ENCODE measurements at regions not wholly inside any gene's neighbourhood (a gene's known extent, or its start where the extent isn't known, plus 50 kb on each side); places are given as distances from the start of the nearest gene placed in this dataset.

- no peak overlapping the region for H3K4me2 ChIP-seq (replicated peaks; ENCODE audit: extremely low read depth, low read length, poor library complexity, severe bottlenecking)
- H3K36me3 ChIP-seq (replicated peaks in 1 of 2; ENCODE audit: control insufficient read depth in 1 of 2, insufficient read depth in 2 of 2, low read length in 2 of 2), result no peaks in the 10 kb centered on the region
- no peaks in the 10 kb centered on the region for H3K4me1 ChIP-seq (ENCODE audit: control insufficient read depth in 1 of 2, insufficient read depth in 2 of 2, low read length in 2 of 2)
- no peak overlapping the region for H2AFZ ChIP-seq (ENCODE audit: insufficient read depth, low read depth, low read length, poor library complexity, severe bottlenecking)
- no CpG with 5 or more reads among the region's 1 CpG for WGBS (ENCODE audit: insufficient coverage)
- no peaks in the 10 kb centered on the region for H3K36me3 Mint-ChIP-seq
- H3K4me1 Mint-ChIP-seq, result no peaks in the 10 kb centered on the region
- no peak for DNase-seq
- no peaks in the 10 kb centered on the region for H3K27me3 ChIP-seq (ENCODE audit: control insufficient read depth in 2 of 2, insufficient read depth in 2 of 2, low read length in 2 of 2)
- no peak overlapping the region for H3K27ac Mint-ChIP-seq
- H3K79me2 ChIP-seq (ENCODE audit: insufficient read depth, low read length), result no peaks in the 10 kb centered on the region
- H3K4me3 Mint-ChIP-seq, result no peak overlapping the region
- H3K9ac ChIP-seq (ENCODE audit: insufficient read depth, low read length, poor library complexity, severe bottlenecking), result no peak overlapping the region
- H4K20me1 ChIP-seq (ENCODE audit: insufficient read depth, low read length), result no peaks in the 10 kb centered on the region
- H3K4me3 ChIP-seq (replicated peaks in 1 of 3; ENCODE audit: low read depth in 2 of 3, low read length in 3 of 3), result no peak overlapping the region
- no peak overlapping the region for H3K27ac ChIP-seq (ENCODE audit: low read depth in 1 of 2, low read length in 2 of 2)
- peaks cover 0 to 2% (median 0%) of the 10 kb centered on the region in 3 donors for H3K27me3 Mint-ChIP-seq (ENCODE audit: low read depth in 3 of 3)
- no peak for TF ChIP-seq CTCF (IDR thresholded peaks at IDR 0.05)
- no peaks in the 10 kb centered on the region for H3K9me3 ChIP-seq (replicated peaks in 1 of 2; ENCODE audit: control insufficient read depth in 1 of 2, insufficient read depth in 1 of 2, low read length in 2 of 2)
- intact Hi-C loops (cut with micrococcal nuclease), result no loop called here
- H3K9me3 Mint-ChIP-seq, result peaks cover 0 to 8% (median 2%) of the 10 kb centered on the region in 7 donors
Observed at GRCh38 chr6:148042536-148042935, 300.1 kb upstream of the SASH1 start.

- no peaks in the 10 kb centered on the region for H3K36me3 Mint-ChIP-seq
Observed at GRCh38 chr6:148044261-148044751, 298.3 kb upstream of the SASH1 start.

More at GRCh38 chr6:148044261-148044751, 298.3 kb upstream of the SASH1 start:
- H3K27ac Mint-ChIP-seq, result no peak overlapping the region
- H3K4me2 ChIP-seq (replicated peaks; ENCODE audit: extremely low read depth, low read length, poor library complexity, severe bottlenecking), result no peak overlapping the region
- no peak overlapping the region for H3K4me3 ChIP-seq (replicated peaks in 1 of 3; ENCODE audit: low read depth in 2 of 3, low read length in 3 of 3)
- H3K9me3 Mint-ChIP-seq, result peaks cover 0 to 8% (median 2%) of the 10 kb centered on the region in 7 donors
- DNase-seq, result no peak
- H3K4me1 ChIP-seq (ENCODE audit: control insufficient read depth in 1 of 2, insufficient read depth in 2 of 2, low read length in 2 of 2), result no peaks in the 10 kb centered on the region
- intact Hi-C loops (cut with micrococcal nuclease), result no loop called here
- H4K20me1 ChIP-seq (ENCODE audit: insufficient read depth, low read length), result no peaks in the 10 kb centered on the region
- no peak overlapping the region for H2AFZ ChIP-seq (ENCODE audit: insufficient read depth, low read depth, low read length, poor library complexity, severe bottlenecking)
- no peaks in the 10 kb centered on the region for H3K36me3 ChIP-seq (replicated peaks in 1 of 2; ENCODE audit: control insufficient read depth in 1 of 2, insufficient read depth in 2 of 2, low read length in 2 of 2)
- H3K9ac ChIP-seq (ENCODE audit: insufficient read depth, low read length, poor library complexity, severe bottlenecking), result no peak overlapping the region
- peaks cover 0 to 2% (median 0%) of the 10 kb centered on the region in 3 donors for H3K27me3 Mint-ChIP-seq (ENCODE audit: low read depth in 3 of 3)
- H3K9me3 ChIP-seq (replicated peaks in 1 of 2; ENCODE audit: control insufficient read depth in 1 of 2, insufficient read depth in 1 of 2, low read length in 2 of 2), result no peaks in the 10 kb centered on the region
- H3K27me3 ChIP-seq (ENCODE audit: control insufficient read depth in 2 of 2, insufficient read depth in 2 of 2, low read length in 2 of 2), result no peaks in the 10 kb centered on the region
- no peaks in the 10 kb centered on the region for H3K4me1 Mint-ChIP-seq
- H3K79me2 ChIP-seq (ENCODE audit: insufficient read depth, low read length), result no peaks in the 10 kb centered on the region
- no peak for TF ChIP-seq CTCF (IDR thresholded peaks at IDR 0.05)
- H3K4me3 Mint-ChIP-seq, result no peak overlapping the region
- no CpG with 5 or more reads among the region's 1 CpG for WGBS (ENCODE audit: insufficient coverage)
- H3K27ac ChIP-seq (ENCODE audit: low read depth in 1 of 2, low read length in 2 of 2), result no peak overlapping the region
